GM18499 (cell line): ENCODE measurements at regions not wholly inside any gene's neighbourhood (a gene's known extent, or its start where the extent isn't known, plus 50 kb on each side); places are given as distances from the start of the nearest gene placed in this dataset.

ENCODE experiments used
- ATAC-seq: cut with Tn5 transposase; IDR thresholded peaks from one replicate; pipeline ENCODE4 v1.9.1; 2021; ENCODE audit warnings: moderate number of reproducible peaks; ENCODE audit not compliant: insufficient read depth, unreplicated experiment

DNA sequence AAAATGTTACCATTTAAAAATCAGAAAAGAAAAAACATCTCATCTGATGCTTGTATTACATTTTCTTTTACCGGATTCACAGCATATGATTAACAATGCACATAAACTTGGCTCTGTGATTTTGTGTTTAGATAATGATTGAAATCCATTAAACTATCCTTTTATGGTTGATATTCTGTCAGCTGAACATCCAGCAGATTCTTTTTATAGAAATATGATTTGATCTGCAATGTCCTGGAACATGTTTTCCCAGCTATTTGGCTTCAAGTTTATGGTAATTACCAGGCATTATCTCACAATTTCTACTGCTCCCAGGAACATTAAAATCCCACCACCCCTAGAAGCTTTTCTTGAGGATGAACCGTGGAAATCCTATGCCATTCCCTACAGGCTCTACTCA lies 205.7 kb upstream of the TET2 start:
- no peak for ATAC-seq

DNA sequence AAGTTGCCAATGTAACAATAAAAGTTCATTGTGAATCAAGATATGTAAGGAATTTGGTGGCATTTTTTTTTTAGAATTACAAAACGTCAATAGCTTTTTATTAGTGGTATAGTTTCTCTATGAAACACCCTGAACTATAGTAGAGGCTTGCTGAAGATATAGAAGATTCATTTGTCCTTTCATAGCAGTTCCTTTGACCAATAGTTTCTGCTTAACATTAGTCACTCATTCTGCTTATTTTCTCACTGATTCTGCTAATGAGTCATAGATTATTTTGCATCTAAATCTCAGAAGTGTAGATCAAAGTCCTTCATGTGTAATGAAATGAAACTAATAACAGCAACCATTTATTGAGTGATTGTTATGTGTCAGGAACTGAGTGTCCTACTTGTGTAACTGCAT lies 205.0 kb upstream of the TET2 start:
- peak; percentile 75 for ATAC-seq

DNA sequence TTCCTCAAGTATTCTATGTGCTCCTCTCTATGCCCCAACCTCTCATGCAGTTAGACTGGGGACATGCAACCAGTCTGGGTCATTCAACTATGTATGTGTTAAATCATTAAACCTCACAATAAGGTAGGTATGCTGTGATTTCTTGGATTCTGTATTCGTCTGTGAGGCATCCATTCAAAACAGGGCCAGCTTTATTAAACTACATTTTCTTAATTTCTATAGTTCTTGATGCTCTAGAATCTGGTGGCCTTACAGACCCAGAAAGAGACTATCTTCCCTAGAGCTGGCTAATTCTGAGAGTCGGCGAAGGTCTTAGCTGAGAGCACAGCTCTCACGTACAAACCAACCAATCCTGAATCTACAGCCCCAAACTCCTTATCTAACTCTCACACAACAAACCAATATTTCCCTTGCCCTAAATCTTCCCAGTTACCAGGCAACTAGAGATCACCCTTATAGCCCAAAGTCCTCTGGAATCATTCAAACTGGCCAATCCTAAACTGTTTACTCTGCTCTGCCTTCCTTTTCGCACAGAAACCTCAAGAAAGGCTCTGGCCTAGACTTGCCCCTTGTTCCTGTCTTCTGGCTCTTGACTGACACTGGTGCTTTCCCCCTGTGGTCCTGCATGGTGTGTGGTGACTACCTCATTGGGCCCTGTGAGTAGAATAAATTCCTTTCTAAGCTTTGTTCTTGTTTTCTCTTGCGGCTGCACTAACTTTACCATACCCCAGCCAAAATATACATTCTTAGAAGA lies 203.5 kb upstream of the TET2 start:
- no peak for ATAC-seq

DNA sequence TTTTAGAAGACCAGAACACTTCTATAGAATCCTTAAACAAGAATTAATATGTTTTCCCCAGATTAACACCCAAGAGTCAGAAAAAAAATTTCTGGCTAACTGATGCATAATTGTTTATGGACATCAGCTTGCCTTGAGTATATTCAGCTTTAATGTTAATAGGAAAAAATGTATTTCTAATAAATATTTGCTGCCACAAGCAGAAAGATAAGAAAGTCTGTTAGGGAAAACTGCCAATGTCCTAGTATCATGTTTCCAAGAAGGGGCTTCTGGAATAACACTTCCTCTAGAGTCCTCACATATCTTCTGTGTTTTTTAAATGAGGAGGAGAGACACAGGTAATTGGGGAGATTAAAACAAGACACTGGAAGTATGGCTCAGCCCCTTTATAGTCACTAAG lies 202.1 kb upstream of the TET2 start:
- no peak for ATAC-seq

DNA sequence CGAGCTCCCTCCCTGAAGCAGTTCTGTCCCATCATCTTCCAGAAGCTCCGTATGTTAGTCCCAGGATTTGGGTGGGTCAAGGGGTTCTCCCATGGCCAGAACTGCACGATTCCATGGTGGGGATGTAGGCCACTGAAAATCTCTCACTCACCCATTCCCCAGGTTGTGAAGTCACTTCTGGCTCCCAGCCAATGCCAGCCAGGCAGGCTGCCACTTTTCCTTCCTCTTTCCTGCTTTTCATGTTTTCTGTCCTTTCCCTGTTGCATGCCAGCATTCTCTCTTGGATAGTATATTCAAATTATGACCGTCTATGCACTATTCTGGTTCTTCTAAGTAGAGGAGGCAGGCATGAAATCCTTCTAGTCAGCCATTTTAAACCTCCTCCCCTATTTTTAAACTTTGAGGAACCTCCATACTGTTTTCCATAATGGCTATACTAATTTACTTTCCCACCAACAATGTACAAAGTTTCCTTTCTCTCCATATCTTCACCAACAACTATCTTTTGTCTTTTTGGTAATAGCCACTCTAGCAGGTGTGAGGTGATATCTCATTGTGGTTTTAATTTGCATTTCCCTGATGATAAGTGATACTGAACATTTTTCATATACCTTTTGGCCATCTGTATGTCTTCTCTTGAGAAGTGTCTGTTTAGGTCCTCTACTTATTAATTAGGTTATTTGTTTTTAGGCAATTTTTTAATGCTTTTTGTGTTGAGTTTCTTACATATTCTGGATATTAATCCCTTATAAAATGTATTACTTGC lies 182.1 kb upstream of the TET2 start:
- ATAC-seq: no peak

DNA sequence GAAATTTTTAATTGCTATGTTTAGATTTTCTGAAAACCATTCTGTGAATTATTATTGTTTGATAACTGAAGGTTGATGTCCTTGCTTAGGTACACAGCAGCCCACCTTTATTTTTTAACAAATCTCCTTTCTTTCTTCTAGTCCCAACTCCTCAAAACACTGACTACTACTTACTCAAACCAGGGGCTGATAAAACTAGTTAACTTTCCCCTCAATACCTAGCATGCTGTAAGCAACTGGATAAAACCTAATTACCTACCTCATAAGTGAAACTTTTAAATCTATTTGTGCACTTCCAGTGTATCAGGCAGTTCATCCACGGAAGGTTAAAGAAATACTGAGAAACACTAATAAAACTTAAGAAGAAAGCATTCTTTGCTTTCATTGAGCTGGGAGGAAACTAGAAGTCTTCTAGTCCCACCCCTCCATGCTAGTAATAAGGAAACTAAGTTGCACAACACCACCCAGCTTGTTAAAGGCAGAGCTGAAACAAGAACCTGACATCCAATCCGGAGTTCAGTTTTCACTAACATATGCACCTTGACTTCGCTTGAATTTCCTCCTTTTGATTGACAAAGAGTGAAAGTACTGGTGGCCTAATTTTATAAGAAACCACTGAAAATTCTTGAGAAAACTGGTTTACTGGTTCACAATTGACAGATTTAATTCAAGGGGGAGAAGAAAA lies 180.2 kb upstream of the TET2 start:
- ATAC-seq: peak; percentile 97

DNA sequence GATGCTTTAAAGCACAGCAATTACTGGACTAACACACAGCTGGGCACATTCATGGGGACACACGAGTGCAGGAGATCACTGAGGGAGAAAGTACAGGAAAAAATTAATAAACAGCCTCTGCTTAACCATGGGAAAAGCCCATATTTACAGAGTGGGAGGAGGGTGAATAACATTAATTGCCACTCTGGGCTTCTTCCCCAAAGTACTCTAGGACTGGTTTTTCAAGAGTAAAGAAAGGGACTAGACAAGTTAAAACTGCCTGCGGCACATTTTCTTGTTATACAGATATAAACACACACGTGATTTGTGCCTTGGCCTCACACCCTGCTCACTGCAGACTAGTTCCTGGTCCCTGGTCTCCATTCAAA lies 179.7 kb upstream of the TET2 start:
- ATAC-seq: peak; percentile 3

DNA sequence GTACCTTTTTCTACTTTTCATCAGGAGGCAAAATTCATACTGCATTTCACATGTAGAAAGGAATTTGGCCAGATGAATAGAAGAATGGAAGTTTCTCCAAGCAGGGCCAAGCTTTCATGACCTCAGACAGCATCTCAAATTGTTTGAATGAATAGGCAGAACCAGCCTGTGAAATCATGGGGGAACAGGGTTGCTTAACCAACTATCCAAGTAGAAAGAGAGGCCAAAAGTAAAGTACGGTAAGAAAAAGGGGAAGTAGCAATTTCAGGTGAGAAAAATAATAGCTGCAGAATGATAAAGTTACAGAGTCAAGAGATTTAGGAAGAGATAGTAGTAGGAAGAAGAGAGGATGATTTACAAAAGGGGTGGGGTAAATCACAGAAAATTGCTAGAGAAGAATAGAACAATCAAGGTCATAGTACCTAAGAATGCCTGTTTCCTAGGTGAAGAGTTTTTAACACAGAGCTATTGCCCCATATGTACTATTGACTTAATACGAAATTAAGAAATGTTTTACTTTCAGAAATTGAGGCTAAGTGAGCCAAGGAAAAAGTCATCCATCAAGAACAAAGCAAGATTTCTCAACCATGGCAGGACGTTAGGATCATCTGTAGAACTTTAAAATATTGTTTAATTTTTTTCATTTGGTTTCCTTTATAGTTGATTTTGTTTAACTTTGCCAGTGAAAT lies 177.1 kb upstream of the TET2 start:
- no peak for ATAC-seq

DNA sequence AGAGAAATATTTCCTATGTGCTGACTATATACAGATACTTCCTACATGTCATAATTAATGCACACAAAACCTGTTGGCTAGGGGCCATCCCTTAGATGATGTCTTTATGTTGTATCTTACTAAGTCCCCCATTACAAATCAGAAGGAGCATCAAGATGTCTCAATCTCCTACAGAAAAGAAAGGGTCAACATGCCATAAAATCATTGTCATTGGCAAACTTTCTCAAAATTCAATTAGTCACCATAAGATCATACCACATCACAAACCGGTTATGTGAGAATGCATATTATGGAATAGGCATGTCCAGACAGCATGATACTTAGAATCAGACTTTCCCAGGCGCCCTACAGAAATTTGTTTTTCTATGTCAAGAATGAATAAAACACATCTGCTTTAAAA lies 175.2 kb upstream of the TET2 start:
- no peak for ATAC-seq

DNA sequence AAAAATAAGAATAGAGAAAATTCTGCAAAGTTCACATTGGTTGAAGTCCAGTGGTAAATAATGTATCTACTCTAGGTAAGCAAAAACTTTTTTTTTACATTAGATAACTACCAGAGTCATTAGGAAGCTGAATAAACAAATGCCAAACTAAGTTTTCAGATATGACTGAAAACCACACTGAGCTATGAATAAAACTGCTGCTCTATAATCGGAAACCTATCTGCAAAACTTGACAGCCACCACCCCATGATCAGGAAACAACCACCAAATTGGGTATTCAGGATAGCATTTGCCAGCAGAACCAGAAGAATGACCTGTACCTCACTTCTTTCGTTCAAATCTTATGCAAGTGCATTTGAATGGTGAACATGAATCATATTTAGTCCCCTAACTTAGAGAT lies 173.0 kb upstream of the TET2 start:
- peak; percentile 34 for ATAC-seq

DNA sequence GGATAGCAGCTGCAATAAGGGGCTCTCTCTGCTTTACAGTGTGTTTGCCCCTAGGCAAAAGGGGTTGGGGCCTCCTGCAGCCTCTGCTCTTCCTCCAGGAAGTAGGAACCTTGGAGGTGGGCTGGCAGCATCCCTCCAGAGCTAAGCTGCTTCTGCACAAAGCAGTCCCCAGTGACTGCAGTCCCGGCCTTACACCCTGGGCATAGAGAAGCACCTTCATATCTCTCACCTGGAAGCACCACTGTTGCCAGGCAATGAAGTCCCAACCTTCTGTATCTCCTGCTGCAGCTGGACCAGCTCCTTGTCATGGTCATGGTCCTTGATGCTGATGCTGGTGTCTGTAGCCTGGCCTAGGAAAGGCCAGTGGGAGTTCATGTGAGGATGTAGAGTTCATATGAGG lies 171.1 kb upstream of the TET2 start:
- no peak for ATAC-seq

DNA sequence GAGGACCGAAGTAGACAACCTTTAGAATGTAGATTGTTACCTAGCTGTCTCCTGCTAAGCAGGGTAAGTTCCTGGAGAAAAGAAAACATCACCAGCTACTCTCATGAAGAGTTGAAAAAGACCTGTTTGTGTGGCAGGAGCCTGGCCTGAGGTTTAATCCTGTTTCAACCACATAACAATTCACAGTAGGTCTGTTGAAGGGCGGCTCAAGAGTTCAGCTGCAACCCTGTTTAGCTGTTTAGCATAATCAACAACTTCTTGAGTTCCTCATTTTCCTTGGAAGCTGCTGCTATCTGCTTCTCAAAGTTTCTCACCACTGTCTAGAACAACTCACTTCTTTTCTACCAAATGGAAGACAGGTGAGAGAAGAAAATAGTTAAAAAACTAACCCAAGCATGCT lies 170.4 kb upstream of the TET2 start:
- ATAC-seq: peak; percentile 51

DNA sequence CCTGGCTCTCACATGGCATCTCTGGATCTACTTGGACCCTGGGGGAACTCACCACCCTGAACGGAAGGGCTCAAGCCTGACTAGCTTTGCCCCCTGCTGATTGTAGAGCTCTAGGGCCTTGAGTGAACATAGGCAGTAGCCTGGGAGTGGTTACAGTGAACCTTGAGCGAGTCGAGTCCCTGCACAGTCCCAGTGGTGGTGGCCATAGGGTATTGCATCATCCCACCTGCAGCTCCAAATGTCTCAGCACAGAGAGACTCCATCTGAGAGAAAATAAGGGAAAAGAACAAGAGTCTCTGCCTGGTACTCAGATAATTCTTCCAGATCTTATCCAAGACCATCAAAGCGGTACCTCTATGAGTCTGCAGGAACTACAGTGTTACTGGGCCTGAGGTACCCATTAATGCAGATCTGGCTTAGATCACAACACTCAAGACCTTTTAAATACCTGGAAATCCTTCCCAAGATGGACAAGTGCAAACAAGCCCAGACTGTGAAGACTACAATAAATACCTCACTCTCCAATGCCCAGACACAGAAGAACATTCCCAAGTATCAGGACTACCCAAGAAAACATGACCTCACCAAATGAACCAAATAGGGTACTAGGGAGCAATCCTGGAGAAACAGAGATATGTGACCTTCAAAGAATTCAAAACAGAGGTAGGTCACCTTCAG lies 167.5 kb upstream of the TET2 start:
- ATAC-seq: no peak

DNA sequence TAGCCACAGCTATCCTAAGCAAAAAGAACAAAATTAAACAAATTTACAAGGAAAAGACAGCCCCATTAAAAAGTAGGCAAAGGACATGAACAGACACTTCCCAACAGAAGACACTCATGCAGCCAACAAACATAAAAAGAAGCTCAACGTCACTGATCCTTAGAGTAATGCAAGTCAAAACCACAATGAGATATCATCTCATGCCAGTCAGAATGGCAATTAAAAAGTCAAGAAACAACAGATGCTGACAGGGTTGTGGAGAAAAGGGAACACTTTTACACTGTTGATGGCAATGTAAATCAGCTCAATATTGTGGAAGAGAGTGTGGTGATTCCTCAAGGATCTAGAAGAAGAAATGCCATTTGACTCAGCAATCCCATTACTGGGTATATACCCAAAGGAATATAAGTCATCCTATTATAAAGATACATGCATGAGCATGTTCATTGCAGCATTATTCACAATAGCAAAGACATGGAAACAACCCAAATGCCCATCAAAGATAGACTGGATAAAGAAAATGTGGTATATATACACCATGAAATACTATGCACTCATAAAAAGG lies 163.0 kb upstream of the TET2 start:
- ATAC-seq: no peak

DNA sequence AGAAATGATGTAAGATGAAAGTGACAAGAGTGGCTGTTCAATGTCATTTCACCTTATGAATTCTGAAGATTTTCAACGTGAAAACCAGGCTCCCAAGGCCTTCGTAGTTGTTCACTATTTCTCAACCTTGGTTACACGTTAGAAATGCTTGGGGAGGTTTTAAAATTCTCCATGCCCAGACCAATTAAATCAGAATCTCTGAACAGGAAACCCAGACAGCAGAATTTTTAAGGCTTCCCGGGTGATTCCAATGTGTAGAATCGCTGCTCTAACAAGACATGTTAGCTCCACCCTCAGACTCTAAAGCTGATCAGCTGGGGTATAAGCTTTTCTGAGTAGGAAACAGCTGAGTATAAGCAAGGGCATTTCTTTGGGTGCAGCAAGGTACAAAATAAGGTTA lies 160.4 kb upstream of the TET2 start:
- no peak for ATAC-seq

DNA sequence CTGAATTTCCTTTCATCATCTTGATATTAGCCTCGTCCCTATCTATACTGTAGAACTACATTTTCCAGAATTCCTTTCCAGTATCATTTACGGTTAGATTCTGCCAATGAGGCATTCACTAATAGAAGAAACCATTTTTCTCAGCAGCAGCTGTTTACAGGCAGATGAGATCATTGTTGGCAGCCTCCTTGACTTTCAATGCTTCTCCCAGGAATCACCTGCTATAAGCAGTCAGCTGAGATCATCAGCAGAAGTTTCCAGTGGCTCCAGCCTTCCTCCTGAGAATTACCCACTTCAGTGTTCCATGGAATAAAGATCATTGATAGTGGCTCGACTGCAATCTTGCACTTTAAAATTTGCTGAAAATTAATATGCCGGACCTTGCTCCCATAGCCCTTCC lies 157.3 kb upstream of the TET2 start:
- ATAC-seq: no peak

DNA sequence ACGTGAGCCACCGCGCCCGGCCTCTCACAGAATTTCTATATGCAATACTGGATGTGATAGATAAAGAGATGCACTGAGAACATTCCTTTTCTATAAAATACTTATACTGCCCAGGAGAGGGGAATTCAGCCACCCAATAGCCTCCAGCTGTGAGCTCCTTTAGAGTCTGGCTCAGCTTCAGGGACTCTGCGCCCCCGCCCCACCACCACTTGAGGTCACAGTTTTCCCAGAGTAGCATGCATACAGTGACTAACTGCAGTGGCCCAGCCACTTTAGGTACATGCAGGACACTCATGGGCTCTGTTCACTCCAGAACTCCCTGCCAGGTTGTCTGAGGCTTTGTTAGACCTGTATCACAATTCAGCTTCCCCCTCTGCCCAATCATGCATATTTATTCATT lies 144.4 kb upstream of the TET2 start:
- ATAC-seq: no peak

DNA sequence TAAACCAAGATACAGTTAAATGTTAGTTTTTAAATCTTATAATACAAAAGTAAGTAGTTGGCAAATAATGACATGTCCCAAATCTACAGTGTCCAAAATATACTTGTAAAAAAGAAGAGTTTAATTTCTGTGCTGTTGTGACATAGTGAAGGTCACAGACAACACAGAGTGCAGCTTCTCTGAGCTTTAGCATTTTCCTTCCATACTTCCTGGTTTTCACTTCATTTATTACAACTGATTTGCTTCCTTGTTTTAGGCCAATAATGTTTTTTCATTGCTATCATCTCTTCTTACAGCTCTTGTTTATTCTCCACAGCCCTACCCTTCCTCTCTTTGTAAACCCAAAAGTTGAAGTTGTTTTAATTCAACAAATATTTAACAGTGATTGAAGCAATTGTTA lies 132.4 kb upstream of the TET2 start:
- no peak for ATAC-seq

DNA sequence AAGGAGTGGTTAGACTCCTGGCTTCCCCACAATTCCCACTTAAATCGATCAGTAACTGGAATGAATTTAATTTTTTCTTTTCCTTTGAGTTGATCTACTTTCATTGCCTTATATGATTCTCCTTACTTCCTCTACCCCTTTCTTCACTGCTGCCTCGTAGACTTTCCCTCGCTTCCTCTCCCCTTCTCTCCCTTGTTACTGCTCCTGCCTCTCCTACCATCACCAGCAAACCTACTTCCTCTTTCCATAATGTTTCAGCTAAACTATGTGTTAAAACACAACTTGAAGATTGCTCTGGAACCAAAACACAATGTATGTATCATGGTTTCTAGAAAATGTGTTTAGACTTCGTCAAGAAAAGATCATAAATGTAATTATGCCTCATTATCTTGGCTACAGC lies 132.0 kb upstream of the TET2 start:
- ATAC-seq: no peak

DNA sequence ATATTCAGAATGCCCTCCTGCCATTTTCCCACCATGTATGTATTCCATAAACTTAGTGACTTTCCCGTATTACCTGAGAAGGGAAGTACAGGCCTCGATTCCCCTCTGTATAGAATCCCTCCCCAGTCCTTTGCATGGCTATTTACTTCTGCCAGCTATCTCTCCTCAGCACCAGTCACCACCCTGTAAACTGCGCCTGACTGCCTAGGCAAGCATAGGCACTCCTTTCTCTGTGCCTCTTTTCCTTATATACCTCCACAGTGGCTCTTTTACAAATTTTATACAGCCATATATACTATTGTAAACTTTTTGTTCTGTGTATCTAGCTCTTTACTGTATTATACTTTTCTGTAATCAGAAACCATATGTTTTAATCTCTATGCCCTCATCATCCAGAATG lies 130.9 kb upstream of the TET2 start:
- no peak for ATAC-seq
